ENCODE measurements at regions not wholly inside any gene's neighbourhood (a gene's known extent, or its start where the extent isn't known, plus 50 kb on each side); places are given as distances from the start of the nearest gene placed in this dataset.

DNA sequence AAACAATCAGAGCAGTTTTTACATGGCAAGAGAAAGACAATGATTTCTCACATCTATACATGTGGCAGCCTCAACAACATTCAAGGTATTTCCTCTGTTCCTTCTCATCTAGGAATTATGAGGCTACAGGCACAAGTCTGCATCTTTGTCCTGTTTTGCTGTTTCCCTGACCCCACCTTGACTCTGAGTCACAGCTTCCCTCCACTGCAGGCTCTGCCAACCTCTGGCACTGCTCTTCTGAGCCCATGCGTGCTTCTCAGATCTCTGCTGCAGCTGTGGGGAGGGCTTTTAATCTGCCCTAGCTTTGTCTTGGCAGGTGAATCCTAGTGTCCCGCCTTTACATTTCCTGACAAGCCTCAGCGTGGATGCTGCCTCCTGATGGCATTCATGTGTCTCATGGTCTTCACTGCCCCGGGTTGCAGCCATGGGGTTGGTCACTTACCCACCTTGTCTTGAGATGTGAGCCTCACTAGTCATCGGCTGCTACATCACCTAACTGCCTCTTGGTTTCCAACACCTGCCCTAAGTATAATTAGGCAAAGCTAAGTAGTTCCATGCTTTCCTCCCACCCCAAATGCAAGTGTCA is 578.5 kb downstream of the TBC1D22A start:
- H3K56ac ChIP-seq (ENCODE audit: extremely low read depth, insufficient read depth, low read length), result no peak overlapping the region
- no peak overlapping the region for H4K91ac ChIP-seq (ENCODE audit: insufficient read depth, low read depth, low read length)
- TF ChIP-seq, protein P1, sequence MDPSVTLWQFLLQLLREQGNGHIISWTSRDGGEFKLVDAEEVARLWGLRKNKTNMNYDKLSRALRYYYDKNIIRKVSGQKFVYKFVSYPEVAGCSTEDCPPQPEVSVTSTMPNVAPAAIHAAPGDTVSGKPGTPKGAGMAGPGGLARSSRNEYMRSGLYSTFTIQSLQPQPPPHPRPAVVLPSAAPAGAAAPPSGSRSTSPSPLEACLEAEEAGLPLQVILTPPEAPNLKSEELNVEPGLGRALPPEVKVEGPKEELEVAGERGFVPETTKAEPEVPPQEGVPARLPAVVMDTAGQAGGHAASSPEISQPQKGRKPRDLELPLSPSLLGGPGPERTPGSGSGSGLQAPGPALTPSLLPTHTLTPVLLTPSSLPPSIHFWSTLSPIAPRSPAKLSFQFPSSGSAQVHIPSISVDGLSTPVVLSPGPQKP (IDR thresholded peaks at IDR 0.05; ENCODE audit: borderline replicate concordance, low read depth, low read length), result no peak
- TF ChIP-seq CHD1 (IDR thresholded peaks at IDR 0.05; ENCODE audit: low read depth, low read length), result no peak
- TF ChIP-seq BHLHE40 (IDR thresholded peaks at IDR 0.05; ENCODE audit: low read depth, low read length), result no peak
- TF ChIP-seq NFE2L2 (IDR thresholded peaks at IDR 0.05; ENCODE audit: low read depth, low read length), result no peak
- TF ChIP-seq, protein P2, sequence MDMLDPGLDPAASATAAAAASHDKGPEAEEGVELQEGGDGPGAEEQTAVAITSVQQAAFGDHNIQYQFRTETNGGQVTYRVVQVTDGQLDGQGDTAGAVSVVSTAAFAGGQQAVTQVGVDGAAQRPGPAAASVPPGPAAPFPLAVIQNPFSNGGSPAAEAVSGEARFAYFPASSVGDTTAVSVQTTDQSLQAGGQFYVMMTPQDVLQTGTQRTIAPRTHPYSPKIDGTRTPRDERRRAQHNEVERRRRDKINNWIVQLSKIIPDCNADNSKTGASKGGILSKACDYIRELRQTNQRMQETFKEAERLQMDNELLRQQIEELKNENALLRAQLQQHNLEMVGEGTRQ (IDR thresholded peaks at IDR 0.05; ENCODE audit: low read depth, low read length), result no peak
- TF ChIP-seq FOS (IDR thresholded peaks at IDR 0.05; ENCODE audit: low read depth, low read length), result no peak
- no peak for TF ChIP-seq RAD21 (IDR thresholded peaks at IDR 0.05; ENCODE audit: low read length)
- no peak for TF ChIP-seq RCOR1 (IDR thresholded peaks at IDR 0.05; ENCODE audit: insufficient replicate concordance, low read length)
- no peak for TF ChIP-seq SMC3 (IDR thresholded peaks at IDR 0.05; ENCODE audit: low read depth, low read length)
- no peak for TF ChIP-seq POLR2A (IDR thresholded peaks at IDR 0.05; ENCODE audit: low read depth, low read length)
- TF ChIP-seq CEBPB (IDR thresholded peaks at IDR 0.05; ENCODE audit: low read depth, low read length), result no peak
- no peak for TF ChIP-seq MXI1 (IDR thresholded peaks at IDR 0.05; ENCODE audit: borderline replicate concordance, low read depth, low read length)
- TF ChIP-seq RFX5 (IDR thresholded peaks at IDR 0.05; ENCODE audit: low read depth, low read length), result no peak
- TF ChIP-seq, protein P3, sequence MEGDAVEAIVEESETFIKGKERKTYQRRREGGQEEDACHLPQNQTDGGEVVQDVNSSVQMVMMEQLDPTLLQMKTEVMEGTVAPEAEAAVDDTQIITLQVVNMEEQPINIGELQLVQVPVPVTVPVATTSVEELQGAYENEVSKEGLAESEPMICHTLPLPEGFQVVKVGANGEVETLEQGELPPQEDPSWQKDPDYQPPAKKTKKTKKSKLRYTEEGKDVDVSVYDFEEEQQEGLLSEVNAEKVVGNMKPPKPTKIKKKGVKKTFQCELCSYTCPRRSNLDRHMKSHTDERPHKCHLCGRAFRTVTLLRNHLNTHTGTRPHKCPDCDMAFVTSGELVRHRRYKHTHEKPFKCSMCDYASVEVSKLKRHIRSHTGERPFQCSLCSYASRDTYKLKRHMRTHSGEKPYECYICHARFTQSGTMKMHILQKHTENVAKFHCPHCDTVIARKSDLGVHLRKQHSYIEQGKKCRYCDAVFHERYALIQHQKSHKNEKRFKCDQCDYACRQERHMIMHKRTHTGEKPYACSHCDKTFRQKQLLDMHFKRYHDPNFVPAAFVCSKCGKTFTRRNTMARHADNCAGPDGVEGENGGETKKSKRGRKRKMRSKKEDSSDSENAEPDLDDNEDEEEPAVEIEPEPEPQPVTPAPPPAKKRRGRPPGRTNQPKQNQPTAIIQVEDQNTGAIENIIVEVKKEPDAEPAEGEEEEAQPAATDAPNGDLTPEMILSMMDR (conservative IDR thresholded peaks at IDR 0.05; ENCODE audit: low read depth, low read length), result no peak
- TF ChIP-seq MAZ (IDR thresholded peaks at IDR 0.05; ENCODE audit: borderline replicate concordance, low read depth, low read length), result no peak
- no peak for TF ChIP-seq MAFK (IDR thresholded peaks at IDR 0.05; ENCODE audit: low read depth, low read length)
- H3K4me3 ChIP-seq (ENCODE audit: insufficient read depth, low read depth, low read length), result no peak overlapping the region
- no peak overlapping the region for H2AK5ac ChIP-seq (ENCODE audit: low read depth, low read length)
- no peak overlapping the region for H2AK9ac ChIP-seq (replicated peaks; ENCODE audit: low read depth, low read length, poor library complexity)
- H4K5ac ChIP-seq (ENCODE audit: low read depth, low read length), result no peak overlapping the region
- H3K14ac ChIP-seq (replicated peaks; ENCODE audit: low read depth, low read length), result no peak overlapping the region
- no peak overlapping the region for H2BK120ac ChIP-seq (ENCODE audit: low read depth, low read length)
- no peak overlapping the region for H3K23ac ChIP-seq (ENCODE audit: low read depth, low read length)
- no peaks in the 10 kb centered on the region for H3K4me1 ChIP-seq (ENCODE audit: control insufficient read depth, insufficient read depth, low read length)
- H3K79me1 ChIP-seq (ENCODE audit: low read depth in 1 of 2, low read length in 2 of 2), result no peaks in the 10 kb centered on the region
- POLR2A ChIA-PET (ENCODE audit: unreplicated experiment), result no interaction called here
- H4K20me1 ChIP-seq (ENCODE audit: insufficient read depth, low read length), result no peaks in the 10 kb centered on the region
- no peak for ATAC-seq (ENCODE audit: low read depth)
- dilution Hi-C loops (cut with HindIII; ENCODE audit: low sequenced_read_pairs, unreplicated experiment), result no loop called here
- intact Hi-C loops (cut with micrococcal nuclease), result no loop called here
- H3K18ac ChIP-seq (ENCODE audit: low read depth, low read length), result no peak overlapping the region
- no peak overlapping the region for H2BK20ac ChIP-seq (ENCODE audit: low read depth, low read length)
- no peak overlapping the region for H3K4me2 ChIP-seq (ENCODE audit: low read depth, low read length)
- H3K27me3 ChIP-seq (ENCODE audit: control insufficient read depth, insufficient read depth, low read length), result no peaks in the 10 kb centered on the region
- no peak overlapping the region for H2AFZ ChIP-seq (replicated peaks; ENCODE audit: low read length, poor library complexity)
- no peak overlapping the region for H3K4ac ChIP-seq (ENCODE audit: low read depth, low read length)
- H2BK5ac ChIP-seq (ENCODE audit: low read depth, low read length, poor library complexity, severe bottlenecking), result no peak overlapping the region
- no peaks in the 10 kb centered on the region for H3K9me1 ChIP-seq (ENCODE audit: insufficient read depth, low read length)
- WGBS, 2 experiments (ENCODE audit: extremely low coverage in 2 of 2, insufficient read length in 1 of 2), result 93% methylated on average over 2 of the region's 5 CpGs; no CpG with 5 or more reads in 1 of the 2 experiments
- H3K36me3 ChIP-seq (ENCODE audit: control insufficient read depth, insufficient read depth, low read length), result no peaks in the 10 kb centered on the region
- peaks cover 7% of the 10 kb centered on the region for H3K9me3 ChIP-seq (ENCODE audit: control insufficient read depth, insufficient read depth, low read length)
- no peak overlapping the region for H2BK15ac ChIP-seq (ENCODE audit: low read depth, low read length)
- no peak overlapping the region for H3K27ac ChIP-seq (ENCODE audit: insufficient read depth, low read length)
- CTCF ChIA-PET, result no interaction called here
- no peak overlapping the region for H4K8ac ChIP-seq (ENCODE audit: low read depth in 2 of 2, low read length in 2 of 2)
- BruUV-seq (replicated peaks), result no TSS peak
- DNase-seq, result no peak
- H3K9ac ChIP-seq (ENCODE audit: low read depth, low read length), result no peak overlapping the region
- in situ Hi-C loops (cut with MboI; ENCODE audit: low sequenced_read_pairs), result no loop called here

Measured in IMR-90 (cell line).